ENCODE measurements at regions not wholly inside any gene's neighbourhood (a gene's known extent, or its start where the extent isn't known, plus 50 kb on each side); places are given as distances from the start of the nearest gene placed in this dataset.

- no peak overlapping the region for H3K4me2 ChIP-seq (replicated peaks; ENCODE audit: low read depth, low read length, poor library complexity, severe bottlenecking)
- H3K27ac ChIP-seq (ENCODE audit: low read length in 2 of 2) = no peak overlapping the region
- peaks cover 13 to 16% of the 10 kb centered on the region in 2 donors for H3K4me1 ChIP-seq (ENCODE audit: control insufficient read depth in 2 of 2, insufficient read depth in 2 of 2, low read length in 2 of 2)
- intact Hi-C loops (cut with micrococcal nuclease) = no loop called here
- WGBS (ENCODE audit: insufficient coverage) = 60% methylated on average over 1 of the region's 2 CpGs
- H3K36me3 ChIP-seq (replicated peaks in 1 of 2; ENCODE audit: control extremely low read depth in 1 of 2, control insufficient read depth in 1 of 2, extremely low read depth in 1 of 2, insufficient read depth in 2 of 2, low read length in 1 of 2) = no peaks in the 10 kb centered on the region
- no peaks in the 10 kb centered on the region for H4K20me1 ChIP-seq (ENCODE audit: control insufficient read depth, insufficient read depth, low read length, poor library complexity, severe bottlenecking)
- H3K9me3 ChIP-seq (ENCODE audit: control extremely low read depth in 1 of 3, control insufficient read depth in 2 of 3, insufficient read depth in 1 of 3, low read length in 2 of 3) = no peaks in the 10 kb centered on the region
- Mint-ChIP-seq H3K27me3 (no peaks in the 10 kb centered on the region), H3K27ac (no peak overlapping the region), H3K9me3 (ENCODE audit: insufficient read depth) (no peaks in the 10 kb centered on the region), H3K4me1 (peaks cover 19% of the 10 kb centered on the region), H3K4me3 (no peak overlapping the region)
- H3K4me3 ChIP-seq (ENCODE audit: control extremely low read depth in 1 of 5, extremely low read depth in 1 of 5, insufficient read depth in 1 of 5, low read depth in 2 of 5, low read length in 4 of 5) = no peak overlapping the region
- TF ChIP-seq CTCF (IDR thresholded peaks at IDR 0.05) (no peak), EZH2 (IDR thresholded peaks at IDR 0.05; ENCODE audit: borderline replicate concordance, insufficient read depth, low read depth, low read length, poor library complexity, severe bottlenecking) (no peak)
- no peak overlapping the region for H3K9ac ChIP-seq (ENCODE audit: low read length)
- POLR2A ChIA-PET = no interaction called here
- ATAC-seq (ENCODE audit: low read depth) = no peak
- no peak for DNase-seq
- CTCF ChIA-PET = interaction anchor here (1.1 kb wide), 1 partner anchor 9 kb away, joined by 3 read pairs; no protein-coding TSS in a partner anchor
- no peaks in the 10 kb centered on the region for H3K79me2 ChIP-seq (ENCODE audit: control insufficient read depth, insufficient read depth, low read length)
- H2AFZ ChIP-seq (ENCODE audit: insufficient read depth, low read depth, low read length, poor library complexity, severe bottlenecking) = no peak overlapping the region
- H3K27me3 ChIP-seq (replicated peaks in 1 of 4; ENCODE audit: control extremely low read depth in 1 of 4, control insufficient read depth in 3 of 4, insufficient read depth in 4 of 4, low read length in 3 of 4) = no peaks in the 10 kb centered on the region
These were observed 240.3 kb upstream of the PEX5L start for GRCh38 chr3:180277041-180277440.

GRCh38 chr3:180278583-180279188 lies 241.9 kb upstream of the PEX5L start:
- Mint-ChIP-seq H3K4me3 (no peak overlapping the region), H3K9me3 (ENCODE audit: insufficient read depth) (no peaks in the 10 kb centered on the region), H3K27ac (no peak overlapping the region), H3K27me3 (no peaks in the 10 kb centered on the region), H3K4me1 (peaks cover 19% of the 10 kb centered on the region)
- Histone ChIP-seq H3K4me2 (replicated peaks; ENCODE audit: low read depth, low read length, poor library complexity, severe bottlenecking) (peak overlapping the region; percentile 8), H3K4me1 (ENCODE audit: control insufficient read depth in 2 of 2, insufficient read depth in 2 of 2, low read length in 2 of 2) (peaks cover 13 to 16% of the 10 kb centered on the region in 2 donors), H3K9me3 (ENCODE audit: control extremely low read depth in 1 of 3, control insufficient read depth in 2 of 3, insufficient read depth in 1 of 3, low read length in 2 of 3) (no peaks in the 10 kb centered on the region), H3K79me2 (ENCODE audit: control insufficient read depth, insufficient read depth, low read length) (no peaks in the 10 kb centered on the region), H3K27me3 (replicated peaks in 1 of 4; ENCODE audit: control extremely low read depth in 1 of 4, control insufficient read depth in 3 of 4, insufficient read depth in 4 of 4, low read length in 3 of 4) (no peaks in the 10 kb centered on the region), H4K20me1 (ENCODE audit: control insufficient read depth, insufficient read depth, low read length, poor library complexity, severe bottlenecking) (no peaks in the 10 kb centered on the region), H3K36me3 (replicated peaks in 1 of 2; ENCODE audit: control extremely low read depth in 1 of 2, control insufficient read depth in 1 of 2, extremely low read depth in 1 of 2, insufficient read depth in 2 of 2, low read length in 1 of 2) (no peaks in the 10 kb centered on the region), H3K4me3 (ENCODE audit: control extremely low read depth in 1 of 5, extremely low read depth in 1 of 5, insufficient read depth in 1 of 5, low read depth in 2 of 5, low read length in 4 of 5) (no peak overlapping the region), H2AFZ (ENCODE audit: insufficient read depth, low read depth, low read length, poor library complexity, severe bottlenecking) (peak overlapping the region; percentile 23), H3K27ac (ENCODE audit: low read length in 2 of 2) (no peak overlapping the region), H3K9ac (ENCODE audit: low read length) (no peak overlapping the region)
- ChIA-PET CTCF (no interaction called here), POLR2A (no interaction called here)
- 45% methylated on average over 2 of the region's 2 CpGs for WGBS (ENCODE audit: insufficient coverage)
- intact Hi-C loops (cut with micrococcal nuclease) = no loop called here
- TF ChIP-seq EZH2 (IDR thresholded peaks at IDR 0.05; ENCODE audit: borderline replicate concordance, insufficient read depth, low read depth, low read length, poor library complexity, severe bottlenecking) (no peak), CTCF (IDR thresholded peaks at IDR 0.05) (no peak)
- DNase-seq (peak; percentile 34), ATAC-seq (ENCODE audit: low read depth) (peak; percentile 51)
